Esophagus (tissue), 2 donors: ENCODE measurements at regions not wholly inside any gene's neighbourhood (a gene's known extent, or its start where the extent isn't known, plus 50 kb on each side); places are given as distances from the start of the nearest gene placed in this dataset.

Experiments
- H3K27ac ChIP-seq, 2 donors: one replicate each; pipeline ENCODE4 v1.5.1; 2013; ENCODE audit warnings: low read depth in 2 of 2, mild to moderate bottlenecking in 2 of 2, inconsistent platforms in 1 of 2, low read length in 1 of 2, moderate library complexity in 1 of 2
- H3K27me3 ChIP-seq, 2 donors: one replicate each; pipeline ENCODE4 v1.6.1; 2013; ENCODE audit warnings: low read length in 2 of 2, control low read depth in 1 of 2, mild to moderate bottlenecking in 1 of 2; ENCODE audit not compliant: insufficient read depth in 2 of 2, control insufficient read depth in 1 of 2
- H3K36me3 ChIP-seq, 2 donors: one replicate each; pipeline ENCODE4 v1.6.1; 2013; ENCODE audit warnings: low read length in 1 of 2; ENCODE audit not compliant: control insufficient read depth in 2 of 2, insufficient read depth in 2 of 2
- H3K4me1 ChIP-seq, 2 donors: one replicate each; pipeline ENCODE4 v1.6.1; 2013; ENCODE audit warnings: low read length in 1 of 2; ENCODE audit not compliant: control insufficient read depth in 2 of 2, insufficient read depth in 2 of 2
- H3K4me3 ChIP-seq, 2 donors: one replicate each; pipeline ENCODE4 v1.5.1; 2013; ENCODE audit warnings: low read length in 2 of 2, mild to moderate bottlenecking in 2 of 2, low read depth in 1 of 2, moderate library complexity in 1 of 2
- H3K9me3 ChIP-seq, 2 donors: one replicate each; pipeline ENCODE4 v1.6.1; 2013; ENCODE audit warnings: mild to moderate bottlenecking in 2 of 2, low read depth in 1 of 2, low read length in 1 of 2, moderate library complexity in 1 of 2; ENCODE audit not compliant: control insufficient read depth in 2 of 2, insufficient read depth in 1 of 2
- WGBS, 2 donors: extraction: QIAGEN DNeasy Blood & Tissue Kit; methylation state at CpG; one replicate each; pipeline ENCODE4 v1.1.7; 2013; 5-methylcytosine and 5-hydroxymethylcytosine counted together
- donor health status: healthy with polysubstance abuse.
- donor health status: Bipolar disorder and iron deficiency.

DNA sequence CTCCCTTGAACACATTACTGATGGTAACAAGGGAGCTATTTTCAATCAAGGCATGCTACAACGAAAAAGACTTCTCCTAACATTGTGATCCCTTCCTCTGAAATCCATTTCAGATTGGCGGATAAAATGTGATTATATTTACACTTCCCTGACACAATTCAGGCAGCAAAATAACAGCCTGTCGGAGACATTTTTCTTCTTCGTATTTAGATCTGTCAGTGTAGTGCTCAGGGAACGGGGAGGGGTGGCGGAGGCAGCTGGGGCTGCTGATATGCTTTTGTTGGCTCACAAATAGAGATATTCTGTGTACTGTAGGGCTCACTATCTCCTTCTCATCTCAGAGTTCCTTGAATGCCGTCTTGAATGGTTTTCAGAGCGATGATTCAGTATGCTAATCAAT is 1261.7 kb upstream of the AUTS2 start:
- Histone ChIP-seq H3K27me3 (no peaks in the 10 kb centered on the region), H3K4me3 (no peak overlapping the region), H3K9me3 (no peaks in the 10 kb centered on the region), H3K4me1 (no peaks in the 10 kb centered on the region), H3K27ac (no peak overlapping the region), H3K36me3 (no peaks in the 10 kb centered on the region)
- 49 to 58% methylated on average over 8 of the region's 8 CpGs for WGBS, 2 donors

- Histone ChIP-seq H3K36me3 (no peaks in the 10 kb centered on the region), H3K9me3 (no peaks in the 10 kb centered on the region), H3K27ac (no peak overlapping the region), H3K4me3 (no peak overlapping the region), H3K4me1 (no peaks in the 10 kb centered on the region), H3K27me3 (no peaks in the 10 kb centered on the region)
- WGBS, 2 donors: 83 to 92% methylated on average over 3 of the region's 3 CpGs
Observed at GRCh38 chr7:68348401-68348800, 1249.9 kb upstream of the AUTS2 start.

GRCh38 chr7:68362745-68363518 is 1235.3 kb upstream of the AUTS2 start:
- Histone ChIP-seq H3K27me3 (no peaks in the 10 kb centered on the region), H3K36me3 (no peaks in the 10 kb centered on the region), H3K4me1 (no peaks in the 10 kb centered on the region), H3K9me3 (no peaks in the 10 kb centered on the region), H3K4me3 (no peak overlapping the region), H3K27ac (no peak overlapping the region)
- 72 to 85% methylated on average over 7 of the region's 7 CpGs for WGBS, 2 donors

GRCh38 chr7:68364886-68365625 is 1233.2 kb upstream of the AUTS2 start:
- Histone ChIP-seq H3K27me3 (no peaks in the 10 kb centered on the region), H3K27ac (no peak overlapping the region), H3K36me3 (no peaks in the 10 kb centered on the region), H3K4me3 (no peak overlapping the region), H3K4me1 (no peaks in the 10 kb centered on the region), H3K9me3 (no peaks in the 10 kb centered on the region)
- WGBS, 2 donors: 54 to 66% methylated on average over 5 of the region's 5 CpGs

GRCh38 chr7:68371985-68372384 is 1226.3 kb upstream of the AUTS2 start:
- no peak overlapping the region for H3K27ac ChIP-seq
- no peak overlapping the region for H3K4me3 ChIP-seq
- no peaks in the 10 kb centered on the region for H3K27me3 ChIP-seq
- no peaks in the 10 kb centered on the region for H3K36me3 ChIP-seq
- WGBS, 2 donors: 53 to 56% methylated on average over 7 of the region's 7 CpGs
- H3K4me1 ChIP-seq: no peaks in the 10 kb centered on the region
- H3K9me3 ChIP-seq: no peaks in the 10 kb centered on the region

DNA sequence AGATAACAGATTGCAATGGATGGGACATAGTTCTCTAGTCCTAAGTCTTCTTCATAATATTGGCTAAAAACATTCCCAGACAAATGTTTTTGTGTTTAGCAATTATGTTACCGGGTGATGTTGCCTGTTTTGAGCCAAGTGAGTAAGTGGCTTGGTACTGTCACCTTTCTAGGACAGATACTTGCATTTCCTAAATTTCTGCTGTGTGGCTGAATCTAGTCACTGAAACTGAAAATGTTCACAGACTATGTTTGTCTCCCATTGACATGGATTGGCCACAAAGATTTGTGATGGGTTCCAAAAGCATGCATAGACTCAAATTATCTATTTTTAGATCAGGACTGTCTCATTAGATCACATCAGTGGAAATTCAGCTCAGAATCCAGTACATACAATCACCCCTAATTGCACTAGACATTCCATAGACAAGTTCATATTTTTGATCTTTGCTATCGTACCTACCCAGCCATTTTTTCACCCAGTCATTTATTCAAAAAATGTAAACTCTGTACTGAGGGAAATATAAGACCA is 1222.1 kb upstream of the AUTS2 start:
- 65 to 68% methylated on average over 2 of the region's 2 CpGs for WGBS, 2 donors
- no peak overlapping the region for H3K4me3 ChIP-seq
- peaks cover 0 to 3% of the 10 kb centered on the region in 2 donors for H3K9me3 ChIP-seq
- H3K36me3 ChIP-seq: no peaks in the 10 kb centered on the region
- no peaks in the 10 kb centered on the region for H3K27me3 ChIP-seq
- H3K27ac ChIP-seq: no peak overlapping the region
- no peaks in the 10 kb centered on the region for H3K4me1 ChIP-seq

DNA sequence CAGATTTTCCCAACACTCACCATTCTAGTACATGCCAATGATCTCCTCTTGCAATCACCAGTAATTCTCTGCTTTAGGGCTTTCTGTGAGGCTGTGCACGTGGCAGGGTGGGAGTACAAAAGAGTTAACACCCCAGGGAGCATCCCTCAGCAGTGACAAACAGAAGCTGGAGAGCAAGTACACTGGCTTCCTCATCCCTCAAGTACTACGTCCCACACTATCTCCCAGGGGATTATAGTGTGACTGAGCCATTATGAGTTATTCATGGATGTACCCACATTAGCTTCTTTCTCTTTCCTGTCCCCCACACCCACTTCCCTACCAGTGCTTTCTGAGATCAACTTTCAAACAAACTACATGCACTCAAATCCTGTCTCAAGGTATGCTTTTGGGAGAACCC is 1216.5 kb upstream of the AUTS2 start:
- no peaks in the 10 kb centered on the region for H3K4me1 ChIP-seq
- no peak overlapping the region for H3K4me3 ChIP-seq
- peaks cover 0 to 3% of the 10 kb centered on the region in 2 donors for H3K9me3 ChIP-seq
- no peaks in the 10 kb centered on the region for H3K36me3 ChIP-seq
- 35 to 43% methylated on average over 2 of the region's 2 CpGs for WGBS, 2 donors
- H3K27me3 ChIP-seq: no peaks in the 10 kb centered on the region
- H3K27ac ChIP-seq: no peak overlapping the region

- H3K27ac ChIP-seq: no peak overlapping the region
- H3K4me1 ChIP-seq: no peaks in the 10 kb centered on the region
- no peaks in the 10 kb centered on the region for H3K27me3 ChIP-seq
- no peak overlapping the region for H3K4me3 ChIP-seq
- WGBS, 2 donors: 71 to 90% methylated on average over 1 of the region's 1 CpG
- peaks cover 0 to 3% of the 10 kb centered on the region in 2 donors for H3K9me3 ChIP-seq
- H3K36me3 ChIP-seq: no peaks in the 10 kb centered on the region
Observed at GRCh38 chr7:68384581-68384980, 1213.7 kb upstream of the AUTS2 start.

DNA sequence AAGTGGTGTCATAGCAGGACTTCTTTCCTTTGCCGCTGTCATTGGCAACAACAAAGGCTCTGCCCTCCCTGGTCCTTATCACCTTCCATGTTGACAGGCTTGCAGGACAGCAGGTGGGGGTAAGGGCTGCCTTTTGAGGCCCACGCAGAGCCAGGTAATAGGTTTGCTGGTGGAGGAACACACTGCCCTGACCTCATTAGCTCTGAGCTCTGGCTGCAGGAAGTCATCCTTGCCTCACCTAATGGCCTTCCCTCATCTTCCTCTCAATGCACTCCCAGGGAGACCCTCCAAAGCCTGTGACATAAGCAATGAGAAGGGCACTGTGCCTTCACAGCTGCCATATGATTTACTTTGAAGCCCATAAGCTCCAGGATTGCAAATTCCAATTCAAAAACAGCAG is 1205.2 kb upstream of the AUTS2 start:
- WGBS, 2 donors: 34 to 71% methylated on average over 2 of the region's 2 CpGs
- no peaks in the 10 kb centered on the region for H3K36me3 ChIP-seq
- H3K27me3 ChIP-seq: no peaks in the 10 kb centered on the region
- no peak overlapping the region for H3K4me3 ChIP-seq
- H3K4me1 ChIP-seq: no peaks in the 10 kb centered on the region
- H3K27ac ChIP-seq: no peak overlapping the region
- no peaks in the 10 kb centered on the region for H3K9me3 ChIP-seq
